Nephron (organoid): ENCODE measurements at regions not wholly inside any gene's neighbourhood (a gene's known extent, or its start where the extent isn't known, plus 50 kb on each side); places are given as distances from the start of the nearest gene placed in this dataset.

Experiments
- H3K27ac Mint-ChIP-seq, 3 experiments: 2 replicates each; pipeline ENCODE4 v1.8.0; 2020; ENCODE audit warnings: mixed read lengths in 3 of 3, mild to moderate bottlenecking in 2 of 3, moderate library complexity in 1 of 3
- H3K27me3 Mint-ChIP-seq: 2 replicates; pipeline ENCODE4 v1.8.0; 2021; ENCODE audit warnings: low read depth, mild to moderate bottlenecking, moderate library complexity, mixed read lengths
- H3K36me3 Mint-ChIP-seq: 2 replicates; pipeline ENCODE4 v1.8.0; 2020; ENCODE audit warnings: low read depth, mixed read lengths
- H3K4me1 Mint-ChIP-seq: 2 replicates; pipeline ENCODE4 v1.8.0; 2020; ENCODE audit warnings: mixed read lengths
- H3K4me3 Mint-ChIP-seq, 3 experiments: 2 replicates each; pipeline ENCODE4 v1.8.0; 2020; ENCODE audit warnings: mild to moderate bottlenecking in 3 of 3, mixed read lengths in 3 of 3, moderate library complexity in 2 of 3
- H3K9me3 Mint-ChIP-seq: 2 replicates; pipeline ENCODE4 v1.8.0; 2020; ENCODE audit warnings: mixed read lengths
- CTCF ChIP-seq, 3 experiments: fragments of 200-600 bp; sonication (generic); IDR thresholded peaks; one replicate each; pipeline ENCODE4 v1.5.0; 2021; ENCODE audit warnings: antibody characterized with exemption in 3 of 3; ENCODE audit not compliant: unreplicated experiment in 3 of 3

- no peak overlapping the region for H3K4me3 Mint-ChIP-seq
- no peaks in the 10 kb centered on the region for H3K27me3 Mint-ChIP-seq
- TF ChIP-seq CTCF (IDR thresholded peaks at IDR 0.05; ENCODE audit: unreplicated experiment in 3 of 3) = no peak
- H3K4me1 Mint-ChIP-seq = no peaks in the 10 kb centered on the region
- no peak overlapping the region for H3K27ac Mint-ChIP-seq
- no peaks in the 10 kb centered on the region for H3K9me3 Mint-ChIP-seq
- H3K36me3 Mint-ChIP-seq = peaks cover 3% of the 10 kb centered on the region
These were observed 468.9 kb upstream of the LRFN5 start for GRCh38 chr14:41137741-41138140.

GRCh38 chr14:41130274-41130673 is 476.4 kb upstream of the LRFN5 start:
- no peak for TF ChIP-seq CTCF (IDR thresholded peaks at IDR 0.05; ENCODE audit: unreplicated experiment in 3 of 3)
- Mint-ChIP-seq H3K27me3 (no peaks in the 10 kb centered on the region), H3K36me3 (peaks cover 3% of the 10 kb centered on the region), H3K27ac (no peak overlapping the region), H3K9me3 (no peaks in the 10 kb centered on the region), H3K4me3 (no peak overlapping the region), H3K4me1 (no peaks in the 10 kb centered on the region)

DNA sequence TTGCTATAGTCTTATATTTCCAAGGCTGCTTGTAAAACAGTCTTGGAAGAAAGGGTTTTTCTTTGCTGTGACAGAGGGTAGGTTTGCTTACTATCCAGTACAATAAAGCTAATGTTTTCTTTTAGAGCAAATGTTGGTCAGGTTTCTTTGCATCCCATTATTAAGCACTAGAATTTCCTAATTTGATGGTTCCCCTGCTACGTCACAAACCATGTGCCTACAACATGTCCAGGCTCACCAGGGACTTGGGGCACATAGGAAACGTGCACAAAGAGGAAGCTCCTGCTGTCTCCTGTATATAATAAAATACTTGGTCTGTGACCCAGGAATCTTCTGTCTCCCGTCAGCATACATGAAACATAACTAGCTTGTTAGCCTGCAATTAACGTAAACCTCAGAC is 486.3 kb upstream of the LRFN5 start:
- Mint-ChIP-seq H3K27me3 (no peaks in the 10 kb centered on the region), H3K4me3 (no peak overlapping the region), H3K36me3 (no peaks in the 10 kb centered on the region), H3K9me3 (no peaks in the 10 kb centered on the region), H3K27ac (no peak overlapping the region), H3K4me1 (no peaks in the 10 kb centered on the region)
- TF ChIP-seq CTCF (IDR thresholded peaks at IDR 0.05; ENCODE audit: unreplicated experiment in 3 of 3) = no peak

GRCh38 chr14:41096131-41096530 is 510.5 kb upstream of the LRFN5 start:
- no peaks in the 10 kb centered on the region for H3K4me1 Mint-ChIP-seq

GRCh38 chr14:41087056-41087455 is 519.6 kb upstream of the LRFN5 start:
- Mint-ChIP-seq H3K4me1 (no peaks in the 10 kb centered on the region), H3K9me3 (peaks cover 27% of the 10 kb centered on the region), H3K36me3 (peaks cover 22% of the 10 kb centered on the region), H3K27me3 (no peaks in the 10 kb centered on the region), H3K27ac (no peak overlapping the region), H3K4me3 (no peak overlapping the region)
- TF ChIP-seq CTCF (IDR thresholded peaks at IDR 0.05; ENCODE audit: unreplicated experiment in 3 of 3) = no peak

More at GRCh38 chr14:41096131-41096530, 510.5 kb upstream of the LRFN5 start:
- no peak overlapping the region for H3K27ac Mint-ChIP-seq
- no peak overlapping the region for H3K4me3 Mint-ChIP-seq
- no peaks in the 10 kb centered on the region for H3K27me3 Mint-ChIP-seq
- H3K36me3 Mint-ChIP-seq = peaks cover 22% of the 10 kb centered on the region
- no peak for TF ChIP-seq CTCF (IDR thresholded peaks at IDR 0.05; ENCODE audit: unreplicated experiment in 3 of 3)
- peaks cover 10% of the 10 kb centered on the region for H3K9me3 Mint-ChIP-seq

GRCh38 chr14:41073544-41073943 is 533.1 kb upstream of the LRFN5 start:
- no peaks in the 10 kb centered on the region for H3K36me3 Mint-ChIP-seq
- no peak overlapping the region for H3K27ac Mint-ChIP-seq
- no peak overlapping the region for H3K4me3 Mint-ChIP-seq
- H3K9me3 Mint-ChIP-seq = no peaks in the 10 kb centered on the region
- no peak for TF ChIP-seq CTCF (IDR thresholded peaks at IDR 0.05; ENCODE audit: unreplicated experiment in 3 of 3)
- no peaks in the 10 kb centered on the region for H3K27me3 Mint-ChIP-seq
- no peaks in the 10 kb centered on the region for H3K4me1 Mint-ChIP-seq
